Endothelial cell (in vitro differentiated cells): ENCODE measurements at regions not wholly inside any gene's neighbourhood (a gene's known extent, or its start where the extent isn't known, plus 50 kb on each side); places are given as distances from the start of the nearest gene placed in this dataset.
"Not testable (repeated sequence)": the region's sequence is repeated elsewhere in the genome, so short reads cannot be mapped to it uniquely, and the experiment has no call there.

Experiments used
- DNase-seq: peaks from one replicate; pipeline ENCODE4 v3.0.0; 2021; ENCODE audit warnings: low spot score
- H3K27ac Mint-ChIP-seq: one replicate; pipeline ENCODE4 v1.8.0; 2021; ENCODE audit warnings: mixed read lengths, inconsistent platforms; ENCODE audit not compliant: unreplicated experiment
- H3K27me3 Mint-ChIP-seq: one replicate; pipeline ENCODE4 v1.8.0; 2021; ENCODE audit warnings: mild to moderate bottlenecking, moderate library complexity, mixed read lengths, inconsistent platforms; ENCODE audit not compliant: unreplicated experiment
- H3K36me3 Mint-ChIP-seq: one replicate; pipeline ENCODE4 v1.8.0; 2021; ENCODE audit warnings: mild to moderate bottlenecking, low read depth, mixed read lengths, inconsistent platforms; ENCODE audit not compliant: unreplicated experiment
- H3K4me1 Mint-ChIP-seq: one replicate; pipeline ENCODE4 v1.8.0; 2021; ENCODE audit warnings: mild to moderate bottlenecking, mixed read lengths, inconsistent platforms; ENCODE audit not compliant: unreplicated experiment
- H3K4me3 Mint-ChIP-seq: one replicate; pipeline ENCODE4 v1.8.0; 2021; ENCODE audit warnings: mild to moderate bottlenecking, mixed read lengths, inconsistent platforms; ENCODE audit not compliant: unreplicated experiment
- H3K9me3 Mint-ChIP-seq: one replicate; pipeline ENCODE4 v1.8.0; 2021; ENCODE audit warnings: mixed read lengths, inconsistent platforms; ENCODE audit not compliant: unreplicated experiment
- CTCF ChIP-seq: fragments of 200-600 bp; sonication (generic); IDR thresholded peaks from one replicate; pipeline ENCODE4 v1.5.0; 2021; ENCODE audit warnings: antibody characterized with exemption; ENCODE audit not compliant: unreplicated experiment

GRCh38 chr14:27836386-27836785, 930.2 kb upstream of the FOXG1 start:
- Mint-ChIP-seq H3K36me3 (no peaks in the 10 kb centered on the region), H3K9me3 (no peaks in the 10 kb centered on the region), H3K4me3 (no peak overlapping the region), H3K27me3 (no peaks in the 10 kb centered on the region), H3K27ac (no peak overlapping the region), H3K4me1 (no peaks in the 10 kb centered on the region)
- TF ChIP-seq CTCF: no peak
- DNase-seq: no peak

GRCh38 chr14:27845241-27845850, 921.2 kb upstream of the FOXG1 start:
- TF ChIP-seq CTCF: no peak
- no peaks in the 10 kb centered on the region for H3K4me1 Mint-ChIP-seq
- no peaks in the 10 kb centered on the region for H3K36me3 Mint-ChIP-seq
- no peaks in the 10 kb centered on the region for H3K9me3 Mint-ChIP-seq
- no peak overlapping the region for H3K27ac Mint-ChIP-seq
- no peaks in the 10 kb centered on the region for H3K27me3 Mint-ChIP-seq
- no peak for DNase-seq
- H3K4me3 Mint-ChIP-seq: no peak overlapping the region

GRCh38 chr14:27845902-27846301, 920.7 kb upstream of the FOXG1 start:
- Mint-ChIP-seq H3K27ac (no peak overlapping the region), H3K9me3 (no peaks in the 10 kb centered on the region), H3K36me3 (no peaks in the 10 kb centered on the region), H3K4me1 (no peaks in the 10 kb centered on the region), H3K4me3 (no peak overlapping the region), H3K27me3 (no peaks in the 10 kb centered on the region)
- DNase-seq: no peak
- no peak for TF ChIP-seq CTCF

GRCh38 chr14:27847480-27847879, 919.1 kb upstream of the FOXG1 start:
- H3K9me3 Mint-ChIP-seq, H3K36me3 Mint-ChIP-seq: not testable (repeated sequence)

GRCh38 chr14:27849193-27849592, 917.4 kb upstream of the FOXG1 start:
- not testable (repeated sequence) for H3K4me1 Mint-ChIP-seq, H3K4me3 Mint-ChIP-seq, H3K9me3 Mint-ChIP-seq, H3K36me3 Mint-ChIP-seq, DNase-seq, H3K27ac Mint-ChIP-seq, H3K27me3 Mint-ChIP-seq

More at GRCh38 chr14:27847480-27847879, 919.1 kb upstream of the FOXG1 start:
- H3K4me3 Mint-ChIP-seq, H3K4me1 Mint-ChIP-seq, DNase-seq, H3K27me3 Mint-ChIP-seq, H3K27ac Mint-ChIP-seq: not testable (repeated sequence)

- Mint-ChIP-seq H3K4me1 (no peaks in the 10 kb centered on the region), H3K27me3 (no peaks in the 10 kb centered on the region), H3K27ac (no peak overlapping the region), H3K36me3 (no peaks in the 10 kb centered on the region), H3K9me3 (no peaks in the 10 kb centered on the region), H3K4me3 (no peak overlapping the region)
- no peak for TF ChIP-seq CTCF
- no peak for DNase-seq
Observed at GRCh38 chr14:27862684-27863083, 903.9 kb upstream of the FOXG1 start.
